ENCODE measurements at regions not wholly inside any gene's neighbourhood (a gene's known extent, or its start where the extent isn't known, plus 50 kb on each side); places are given as distances from the start of the nearest gene placed in this dataset.

DNA sequence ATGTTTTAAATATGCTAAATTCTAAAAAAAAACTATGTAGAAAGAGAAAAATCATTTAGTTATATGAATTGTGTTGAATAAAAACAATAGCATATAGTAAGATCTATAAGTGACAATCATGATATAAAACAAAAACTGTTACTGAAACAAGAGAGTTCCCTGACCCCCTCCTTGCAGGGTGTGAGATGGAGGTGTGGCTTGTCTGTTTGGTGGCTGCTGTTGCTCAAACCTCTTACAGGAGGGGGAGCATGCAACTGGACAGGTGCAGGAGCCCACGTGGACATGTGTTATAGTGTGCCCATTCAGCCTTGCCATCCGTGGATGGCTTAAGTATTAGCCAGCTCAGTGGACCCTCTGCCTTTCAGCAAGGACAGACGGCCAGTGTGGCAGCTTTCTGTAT, 206.7 kb downstream of the MOXD1 start:
- H3K4me1 ChIP-seq (ENCODE audit: control insufficient read depth, insufficient read depth, low read length), result no peaks in the 10 kb centered on the region
- H3K9me3 ChIP-seq (replicated peaks; ENCODE audit: control insufficient read depth, insufficient read depth, low read length), result no peaks in the 10 kb centered on the region
- ChIA-PET RAD21 (ENCODE audit: unreplicated experiment) (no interaction called here), SMC1A (ENCODE audit: uncharacterized antibody, unreplicated experiment) (no interaction called here), POLR2A (no interaction called here), CTCF (no interaction called here)
- in situ Hi-C loops (cut with MboI), result no loop called here
- intact Hi-C loops (cut with micrococcal nuclease; ENCODE audit: unreplicated experiment), result no loop called here
- ATAC-seq (peak; percentile 41; the same call in 2 of the 3 replicates), FAIRE-seq (no peak), DNase-seq (ENCODE audit: low read depth, low spot score) (no peak)
- no peaks in the 10 kb centered on the region for H4K20me1 ChIP-seq (ENCODE audit: control insufficient read depth, insufficient read depth)
- no peak for TF ChIP-seq SUPT20H (IDR thresholded peaks at IDR 0.05; ENCODE audit: borderline replicate concordance, control insufficient read depth, low read depth, low read length)
- no peak for TF ChIP-seq GATAD2B (conservative IDR thresholded peaks at IDR 0.05; ENCODE audit: low read depth)
- no peak for TF ChIP-seq HDGF (IDR thresholded peaks at IDR 0.05)
- TF ChIP-seq YBX1 (IDR thresholded peaks at IDR 0.05), result no peak
- TF ChIP-seq BCLAF1 (IDR thresholded peaks at IDR 0.05), result no peak
- no peak for TF ChIP-seq MEF2A (IDR thresholded peaks at IDR 0.05; ENCODE audit: insufficient read depth, low read depth, low read length)
- TF ChIP-seq FOXM1 (IDR thresholded peaks at IDR 0.05; ENCODE audit: low read depth, low read length), result no peak
- no peak for TF ChIP-seq KAT2A (conservative IDR thresholded peaks at IDR 0.05; ENCODE audit: control insufficient read depth, low read depth, low read length)
- no peak for TF ChIP-seq IKZF1 (conservative IDR thresholded peaks at IDR 0.05)
- H3K27me3 ChIP-seq (replicated peaks in 1 of 2; ENCODE audit: control insufficient read depth in 2 of 2, insufficient read depth in 2 of 2, low read length in 1 of 2), result no peaks in the 10 kb centered on the region
- no peaks in the 10 kb centered on the region for H3K79me2 ChIP-seq (ENCODE audit: control insufficient read depth, insufficient read depth, low read length)
- no TSS peak for BruUV-seq (replicated peaks)
- no peak overlapping the region for H3K9ac ChIP-seq (ENCODE audit: control insufficient read depth, insufficient read depth, low read length)
- no peak overlapping the region for H2AFZ ChIP-seq (ENCODE audit: control insufficient read depth, low read depth, low read length)
- H3K36me3 ChIP-seq (ENCODE audit: control insufficient read depth in 2 of 2, insufficient read depth in 2 of 2, low read length in 1 of 2), result no peaks in the 10 kb centered on the region
- no peak overlapping the region for H3K27ac ChIP-seq (ENCODE audit: control insufficient read depth, insufficient read depth)
- WGBS (ENCODE audit: insufficient coverage, insufficient replicate concordance, low lambda C conversion rate, missing lambda C conversion rate), result 8% methylated on average over 3 of the region's 3 CpGs
- no peak overlapping the region for H3K4me2 ChIP-seq (ENCODE audit: control insufficient read depth, insufficient read depth)
- no peak overlapping the region for H3K4me3 ChIP-seq

Data from GM12878 (cell line).